ENCODE measurements at regions not wholly inside any gene's neighbourhood (a gene's known extent, or its start where the extent isn't known, plus 50 kb on each side); places are given as distances from the start of the nearest gene placed in this dataset.

- H3K4me3 ChIP-seq (ENCODE audit: low read length), result no peak overlapping the region
- DNase-seq (ENCODE audit: low read depth), result no peak
- TF ChIP-seq CTCF (IDR thresholded peaks at IDR 0.05; ENCODE audit: insufficient read depth, low read depth, low read length, missing control alignments), result no peak
These were observed 150.2 kb downstream of the UQCRFS1 start for GRCh38 chr19:29062475-29063435.

- no peak overlapping the region for H3K4me3 ChIP-seq (ENCODE audit: low read length)
- no peak for TF ChIP-seq CTCF (IDR thresholded peaks at IDR 0.05; ENCODE audit: insufficient read depth, low read depth, low read length, missing control alignments)
- no peak for DNase-seq (ENCODE audit: low read depth)
These were observed 152.1 kb downstream of the UQCRFS1 start for GRCh38 chr19:29060813-29061364.

GRCh38 chr19:29056535-29056934 lies 156.4 kb downstream of the UQCRFS1 start:
- DNase-seq (ENCODE audit: low read depth), result no peak
- no peak for TF ChIP-seq CTCF (IDR thresholded peaks at IDR 0.05; ENCODE audit: insufficient read depth, low read depth, low read length, missing control alignments)
- H3K4me3 ChIP-seq (ENCODE audit: low read length), result no peak overlapping the region

- no peak for DNase-seq (ENCODE audit: low read depth)
- no peak overlapping the region for H3K4me3 ChIP-seq (ENCODE audit: low read length)
- no peak for TF ChIP-seq CTCF (IDR thresholded peaks at IDR 0.05; ENCODE audit: insufficient read depth, low read depth, low read length, missing control alignments)
These were observed 157.9 kb downstream of the UQCRFS1 start for GRCh38 chr19:29054886-29055675.

GRCh38 chr19:29048873-29049272 lies 164.1 kb downstream of the UQCRFS1 start:
- DNase-seq (ENCODE audit: low read depth), result no peak
- no peak for TF ChIP-seq CTCF (IDR thresholded peaks at IDR 0.05; ENCODE audit: insufficient read depth, low read depth, low read length, missing control alignments)
- no peak overlapping the region for H3K4me3 ChIP-seq (ENCODE audit: low read length)

GRCh38 chr19:29045679-29046254 lies 167.2 kb downstream of the UQCRFS1 start:
- DNase-seq (ENCODE audit: low read depth), result no peak
- no peak overlapping the region for H3K4me3 ChIP-seq (ENCODE audit: low read length)
- no peak for TF ChIP-seq CTCF (IDR thresholded peaks at IDR 0.05; ENCODE audit: insufficient read depth, low read depth, low read length, missing control alignments)

Data from epithelial cell of esophagus (primary cell).